ENCODE measurements at regions not wholly inside any gene's neighbourhood (a gene's known extent, or its start where the extent isn't known, plus 50 kb on each side); places are given as distances from the start of the nearest gene placed in this dataset.

- H3F3A ChIP-seq (replicated peaks; ENCODE audit: insufficient read depth) = no peaks in the 10 kb centered on the region
- CTCF ChIA-PET = no interaction called here
- H3K9ac ChIP-seq = no peak overlapping the region
- H4K20me1 ChIP-seq (ENCODE audit: insufficient read depth) = no peaks in the 10 kb centered on the region
- 9% methylated on average over 5 of the region's 5 CpGs for WGBS (ENCODE audit: low lambda C conversion rate)
- no peak overlapping the region for H2AFZ ChIP-seq (ENCODE audit: low read depth)
- POLR2A ChIA-PET = no interaction called here
- no peak overlapping the region for H3K4me2 ChIP-seq
- H3K4me3 ChIP-seq (ENCODE audit: low read depth in 2 of 2, low read length in 1 of 2) = no peak overlapping the region
- H3K27me3 ChIP-seq (ENCODE audit: insufficient read depth) = no peaks in the 10 kb centered on the region
- no peaks in the 10 kb centered on the region for H3K9me3 ChIP-seq
- no peaks in the 10 kb centered on the region for H3K4me1 ChIP-seq (ENCODE audit: control insufficient read depth in 1 of 2, insufficient read depth in 2 of 2, low read depth in 1 of 2, low read length in 1 of 2)
- no peak overlapping the region for H3K27ac ChIP-seq (ENCODE audit: low read depth in 2 of 2, low read length in 1 of 2)
- no peaks in the 10 kb centered on the region for H3K9me2 ChIP-seq
- H3K79me2 ChIP-seq (ENCODE audit: insufficient read depth) = no peaks in the 10 kb centered on the region; the same call in 1 of the 2 replicates
- H3K36me3 ChIP-seq (replicated peaks in 1 of 2; ENCODE audit: control insufficient read depth in 1 of 2, insufficient read depth in 2 of 2, low read length in 1 of 2) = no peaks in the 10 kb centered on the region
- DNase-seq = no peak
- TF ChIP-seq FOXJ3 (CRISPR knock-in tag; IDR thresholded peaks at IDR 0.05) (no peak), MXI1 (IDR thresholded peaks at IDR 0.05; ENCODE audit: low read depth, low read length) (no peak), FOXM1 (IDR thresholded peaks at IDR 0.05; ENCODE audit: low read depth) (no peak), REST (IDR thresholded peaks at IDR 0.05; ENCODE audit: low read depth, low read length) (no peak)
Observed at GRCh38 chrX:147626605-147627004, 285.1 kb upstream of the FMR1 start.

- H3K4me3 ChIP-seq (ENCODE audit: low read depth in 2 of 2, low read length in 1 of 2) = no peak overlapping the region
- H3K9me3 ChIP-seq = no peaks in the 10 kb centered on the region
- no peak overlapping the region for H3K4me2 ChIP-seq
- ChIA-PET POLR2A (no interaction called here), CTCF (no interaction called here)
- no peak overlapping the region for H3K27ac ChIP-seq (ENCODE audit: low read depth in 2 of 2, low read length in 1 of 2)
- H3K36me3 ChIP-seq (replicated peaks in 1 of 2; ENCODE audit: control insufficient read depth in 1 of 2, insufficient read depth in 2 of 2, low read length in 1 of 2) = no peaks in the 10 kb centered on the region
- no peak overlapping the region for H3K9ac ChIP-seq
- H4K20me1 ChIP-seq (ENCODE audit: insufficient read depth) = no peaks in the 10 kb centered on the region
- H3K9me2 ChIP-seq = no peaks in the 10 kb centered on the region
- no peaks in the 10 kb centered on the region for H3F3A ChIP-seq (replicated peaks; ENCODE audit: insufficient read depth)
- H3K27me3 ChIP-seq (ENCODE audit: insufficient read depth) = no peaks in the 10 kb centered on the region
- H2AFZ ChIP-seq (ENCODE audit: low read depth) = no peak overlapping the region
- DNase-seq = no peak
- H3K79me2 ChIP-seq (ENCODE audit: insufficient read depth) = no peaks in the 10 kb centered on the region
- no peak for TF ChIP-seq FOXJ3 (CRISPR knock-in tag; IDR thresholded peaks at IDR 0.05)
- TF ChIP-seq TEAD4 (IDR thresholded peaks at IDR 0.05; ENCODE audit: borderline replicate concordance, insufficient read depth) = no peak
- TF ChIP-seq FOXM1 (IDR thresholded peaks at IDR 0.05; ENCODE audit: low read depth) = no peak
- 0% methylated on average over 1 of the region's 1 CpG for WGBS (ENCODE audit: low lambda C conversion rate)
- no peaks in the 10 kb centered on the region for H3K4me1 ChIP-seq (ENCODE audit: control insufficient read depth in 1 of 2, insufficient read depth in 2 of 2, low read depth in 1 of 2, low read length in 1 of 2)
Observed at GRCh38 chrX:147635186-147635585, 276.5 kb upstream of the FMR1 start.

GRCh38 chrX:147637190-147637589 lies 274.5 kb upstream of the FMR1 start:
- H3F3A ChIP-seq (replicated peaks; ENCODE audit: insufficient read depth) = no peaks in the 10 kb centered on the region
- TF ChIP-seq RAD21 (IDR thresholded peaks at IDR 0.05; ENCODE audit: low read length) (no peak), ELF1 (IDR thresholded peaks at IDR 0.05) (no peak), RCOR1 (IDR thresholded peaks at IDR 0.05; ENCODE audit: low read length) (no peak), JUND (IDR thresholded peaks at IDR 0.05) (no peak), POLR2AphosphoS5 (IDR thresholded peaks at IDR 0.05; ENCODE audit: low read depth, low read length) (no peak), TAF1 (IDR thresholded peaks at IDR 0.05; ENCODE audit: borderline replicate concordance, low read depth, low read length) (no peak), FOXM1 (IDR thresholded peaks at IDR 0.05; ENCODE audit: low read depth) (no peak), GABPA (IDR thresholded peaks at IDR 0.05; ENCODE audit: low read depth) (no peak), IRF3 (IDR thresholded peaks at IDR 0.05; ENCODE audit: low read depth, low read length) (no peak), USF2 (IDR thresholded peaks at IDR 0.05; ENCODE audit: borderline replicate concordance, low read depth, low read length) (no peak)
- H3K9me3 ChIP-seq = no peaks in the 10 kb centered on the region
- CTCF ChIA-PET = no interaction called here
- H3K79me2 ChIP-seq (ENCODE audit: insufficient read depth) = no peaks in the 10 kb centered on the region
- no peak overlapping the region for H3K9ac ChIP-seq
- no peaks in the 10 kb centered on the region for H3K9me2 ChIP-seq
- H3K27ac ChIP-seq (ENCODE audit: low read depth in 2 of 2, low read length in 1 of 2) = no peak overlapping the region
- no peak overlapping the region for H2AFZ ChIP-seq (ENCODE audit: low read depth)
- 0% methylated on average over 3 of the region's 7 CpGs for WGBS (ENCODE audit: low lambda C conversion rate)
- no peaks in the 10 kb centered on the region for H4K20me1 ChIP-seq (ENCODE audit: insufficient read depth)
- H3K4me1 ChIP-seq (ENCODE audit: control insufficient read depth in 1 of 2, insufficient read depth in 2 of 2, low read depth in 1 of 2, low read length in 1 of 2) = no peaks in the 10 kb centered on the region
- H3K4me3 ChIP-seq (ENCODE audit: low read depth in 2 of 2, low read length in 1 of 2) = no peak overlapping the region
- H3K4me2 ChIP-seq = no peak overlapping the region
- no peak for DNase-seq
- POLR2A ChIA-PET = no interaction called here
- H3K27me3 ChIP-seq (ENCODE audit: insufficient read depth) = no peaks in the 10 kb centered on the region
- no peaks in the 10 kb centered on the region for H3K36me3 ChIP-seq (replicated peaks in 1 of 2; ENCODE audit: control insufficient read depth in 1 of 2, insufficient read depth in 2 of 2, low read length in 1 of 2)

Data from SK-N-SH (cell line).